Stimulated activated CD4-positive, alpha-beta T cell treated with anti-CD3 and anti-CD28 coated beads, Interleukin-2, amount 100 ng/mL, for 4 hours (primary cell): ENCODE measurements at regions not wholly inside any gene's neighbourhood (a gene's known extent, or its start where the extent isn't known, plus 50 kb on each side); places are given as distances from the start of the nearest gene placed in this dataset.
"Not testable (repeated sequence)": the region's sequence is repeated elsewhere in the genome, so short reads cannot be mapped to it uniquely, and the experiment has no call there.

Source experiments
- DNase-seq: peaks from one replicate; pipeline ENCODE4 v3.0.0-alpha.2; 2020; ENCODE audit warnings: low read depth

GRCh38 chr3:21894459-21895340, 143.7 kb upstream of the ZNF385D start:
- no peak for DNase-seq

- DNase-seq = no peak
Observed at GRCh38 chr3:21898316-21898715, 147.3 kb upstream of the ZNF385D start.

GRCh38 chr3:21901484-21901883, 150.5 kb upstream of the ZNF385D start:
- no peak for DNase-seq

GRCh38 chr3:21902956-21903355, 151.9 kb upstream of the ZNF385D start:
- no peak for DNase-seq

- no peak for DNase-seq
Observed at GRCh38 chr3:21909096-21909495, 158.1 kb upstream of the ZNF385D start.

GRCh38 chr3:21912711-21913110, 161.7 kb upstream of the ZNF385D start:
- no peak for DNase-seq

- DNase-seq = no peak
Observed at GRCh38 chr3:21913791-21914190, 162.8 kb upstream of the ZNF385D start.

- DNase-seq = no peak
Observed at GRCh38 chr3:21914451-21914850, 163.4 kb upstream of the ZNF385D start.

- DNase-seq = no peak
Observed at GRCh38 chr3:21919383-21919782, 168.4 kb upstream of the ZNF385D start.

- no peak for DNase-seq
Observed at GRCh38 chr3:21920421-21920861, 169.4 kb upstream of the ZNF385D start.

GRCh38 chr3:21923156-21923555, 172.1 kb upstream of the ZNF385D start:
- not testable (repeated sequence) for DNase-seq

- DNase-seq = no peak
Observed at GRCh38 chr3:21927261-21927660, 176.3 kb upstream of the ZNF385D start.

- no peak for DNase-seq
Observed at GRCh38 chr3:21934591-21934990, 183.6 kb upstream of the ZNF385D start.

GRCh38 chr3:21936207-21936606, 185.2 kb upstream of the ZNF385D start:
- DNase-seq = no peak

- no peak for DNase-seq
Observed at GRCh38 chr3:21938267-21938681, 187.3 kb upstream of the ZNF385D start.

GRCh38 chr3:21942328-21942727, 191.3 kb upstream of the ZNF385D start:
- DNase-seq = no peak

GRCh38 chr3:21944251-21944650, 193.2 kb upstream of the ZNF385D start:
- no peak for DNase-seq

GRCh38 chr3:21952856-21953255, 201.8 kb upstream of the ZNF385D start:
- no peak for DNase-seq

GRCh38 chr3:21954709-21955108, 203.7 kb upstream of the ZNF385D start:
- no peak for DNase-seq

GRCh38 chr3:21955406-21955805, 204.4 kb upstream of the ZNF385D start:
- DNase-seq = no peak

GRCh38 chr3:21960033-21960432, 209.0 kb upstream of the ZNF385D start:
- DNase-seq = no peak

GRCh38 chr3:21962456-21962855, 211.4 kb upstream of the ZNF385D start:
- DNase-seq = no peak

GRCh38 chr3:21966457-21966856, 215.4 kb upstream of the ZNF385D start:
- DNase-seq = not testable (repeated sequence)

GRCh38 chr3:21979706-21980105, 228.7 kb upstream of the ZNF385D start:
- DNase-seq = no peak
